Thyroid gland (tissue), 4 donors: ENCODE measurements at regions not wholly inside any gene's neighbourhood (a gene's known extent, or its start where the extent isn't known, plus 50 kb on each side); places are given as distances from the start of the nearest gene placed in this dataset.
"Not testable (repeated sequence)": the region's sequence is repeated elsewhere in the genome, so short reads cannot be mapped to it uniquely, and the experiment has no call there.

Experiments used
- DNase-seq, 2 donors: peaks; one replicate each; pipeline ENCODE4 v3.0.0-alpha.2; 2019
- H3K27ac ChIP-seq, 3 donors: fragments of 200-600 bp; sonication (generic); 1 replicate in 2 of 3; 2 replicates in 1 of 3; pipeline ENCODE4 v1.5.1; 2016 to 2019; ENCODE audit warnings: mild to moderate bottlenecking in 1 of 3, moderate library complexity in 1 of 3
- H3K27me3 ChIP-seq: fragments of 200-600 bp; sonication (generic); one replicate; pipeline ENCODE4 v1.5.1; 2019
- H3K36me3 ChIP-seq, 2 donors: fragments of 200-600 bp; sonication (generic); one replicate each; pipeline ENCODE4 v1.5.1; 2016 to 2019
- H3K4me1 ChIP-seq, 2 donors: fragments of 200-600 bp; sonication (generic); one replicate each; pipeline ENCODE4 v1.5.1; 2017 to 2019
- H3K4me3 ChIP-seq, 3 donors: fragments of 200-600 bp; sonication (generic); replicated peaks in 1 of 3; 1 replicate in 2 of 3; 2 replicates in 1 of 3; pipeline ENCODE4 v1.5.1; 2016; ENCODE audit warnings: mild to moderate bottlenecking in 1 of 3
- H3K9me3 ChIP-seq: fragments of 200-600 bp; sonication (generic); one replicate; pipeline ENCODE4 v1.5.1; 2017
- CTCF ChIP-seq, 6 experiments: fragments of 200-600 bp in 3 of 6; fragments of 450-650 bp in 3 of 6; sonication (generic) in 3 of 6; IDR thresholded peaks; one replicate each; pipeline ENCODE4 v1.5.1; 2016 to 2019; ENCODE audit warnings: antibody characterized with exemption in 6 of 6, mild to moderate bottlenecking in 2 of 6, inconsistent platforms in 1 of 6, moderate library complexity in 1 of 6
- POLR2A ChIP-seq, 2 donors: fragments of 450-650 bp; IDR thresholded peaks; one replicate each; pipeline ENCODE4 v1.6.1; 2017; ENCODE audit warnings: antibody characterized with exemption in 2 of 2, mild to moderate bottlenecking in 2 of 2, moderate library complexity in 1 of 2
- WGBS, 2 donors: methylation state at CpG; one replicate each; pipeline ENCODE4 v1.1.5; 2017; 5-methylcytosine and 5-hydroxymethylcytosine counted together
- intact Hi-C: fragments of 100-400 bp; cut with DNase I; formaldehyde crosslinking; loops from one replicate; pipeline ENCODE4 v1.15.1; 2023

- no peak overlapping the region for H3K4me3 ChIP-seq
- no peaks in the 10 kb centered on the region for H3K36me3 ChIP-seq
- H3K27me3 ChIP-seq: no peaks in the 10 kb centered on the region
- DNase-seq: no peak
- 95% methylated on average over 1 of the region's 1 CpG for WGBS, 2 donors
- no peaks in the 10 kb centered on the region for H3K9me3 ChIP-seq
- TF ChIP-seq CTCF (IDR thresholded peaks at IDR 0.05) (no peak), POLR2A (IDR thresholded peaks at IDR 0.05) (no peak)
- intact Hi-C loops: no loop called here
- H3K4me1 ChIP-seq: no peaks in the 10 kb centered on the region
- H3K27ac ChIP-seq: no peak overlapping the region
Measured at GRCh38 chr4:187739771-187740170, 255.8 kb upstream of the ZFP42 start.

GRCh38 chr4:187744911-187745310 lies 250.7 kb upstream of the ZFP42 start:
- H3K9me3 ChIP-seq: no peaks in the 10 kb centered on the region
- no peak for DNase-seq
- TF ChIP-seq POLR2A (IDR thresholded peaks at IDR 0.05): no peak
- TF ChIP-seq CTCF (IDR thresholded peaks at IDR 0.05): no peak
- no peak overlapping the region for H3K27ac ChIP-seq
- H3K36me3 ChIP-seq: no peaks in the 10 kb centered on the region
- H3K4me1 ChIP-seq: no peaks in the 10 kb centered on the region
- no peaks in the 10 kb centered on the region for H3K27me3 ChIP-seq
- intact Hi-C loops: no loop called here
- no peak overlapping the region for H3K4me3 ChIP-seq
- 92 to 97% methylated on average over 10 of the region's 10 CpGs for WGBS, 2 donors

GRCh38 chr4:187750652-187751051 lies 244.9 kb upstream of the ZFP42 start:
- DNase-seq, H3K4me3 ChIP-seq, H3K27ac ChIP-seq, H3K36me3 ChIP-seq, H3K9me3 ChIP-seq, intact Hi-C loops, H3K4me1 ChIP-seq, H3K27me3 ChIP-seq: not testable (repeated sequence)
- WGBS, 2 donors: 83 to 100% methylated on average over 1 of the region's 1 CpG

GRCh38 chr4:187767158-187767557 lies 228.4 kb upstream of the ZFP42 start:
- no peaks in the 10 kb centered on the region for H3K4me1 ChIP-seq
- no peak for DNase-seq
- no peaks in the 10 kb centered on the region for H3K36me3 ChIP-seq
- 53 to 54% methylated on average over 3 of the region's 3 CpGs for WGBS, 2 donors
- intact Hi-C loops: no loop called here
- H3K27me3 ChIP-seq: no peaks in the 10 kb centered on the region
- no peak overlapping the region for H3K4me3 ChIP-seq
- H3K27ac ChIP-seq: no peak overlapping the region
- H3K9me3 ChIP-seq: no peaks in the 10 kb centered on the region
- TF ChIP-seq CTCF (IDR thresholded peaks at IDR 0.05): no peak
- no peak for TF ChIP-seq POLR2A (IDR thresholded peaks at IDR 0.05)

GRCh38 chr4:187767687-187768086 lies 227.9 kb upstream of the ZFP42 start:
- no peak for DNase-seq
- no peaks in the 10 kb centered on the region for H3K27me3 ChIP-seq
- H3K27ac ChIP-seq: no peak overlapping the region
- TF ChIP-seq POLR2A (IDR thresholded peaks at IDR 0.05): no peak
- TF ChIP-seq CTCF (IDR thresholded peaks at IDR 0.05): no peak
- H3K4me3 ChIP-seq: no peak overlapping the region
- H3K36me3 ChIP-seq: no peaks in the 10 kb centered on the region
- intact Hi-C loops: no loop called here
- H3K9me3 ChIP-seq: no peaks in the 10 kb centered on the region
- no peaks in the 10 kb centered on the region for H3K4me1 ChIP-seq

GRCh38 chr4:187770345-187770744 lies 225.2 kb upstream of the ZFP42 start:
- no peaks in the 10 kb centered on the region for H3K9me3 ChIP-seq
- no peaks in the 10 kb centered on the region for H3K27me3 ChIP-seq
- TF ChIP-seq POLR2A (IDR thresholded peaks at IDR 0.05) (no peak), CTCF (IDR thresholded peaks at IDR 0.05) (no peak)
- no peaks in the 10 kb centered on the region for H3K4me1 ChIP-seq
- H3K4me3 ChIP-seq: no peak overlapping the region
- WGBS, 2 donors: 94% methylated on average over 8 of the region's 8 CpGs
- H3K36me3 ChIP-seq: no peaks in the 10 kb centered on the region
- DNase-seq: no peak
- intact Hi-C loops: no loop called here
- no peak overlapping the region for H3K27ac ChIP-seq
